ENCODE measurements at regions not wholly inside any gene's neighbourhood (a gene's known extent, or its start where the extent isn't known, plus 50 kb on each side); places are given as distances from the start of the nearest gene placed in this dataset.

- TF ChIP-seq CTCF (IDR thresholded peaks at IDR 0.05): no peak
- no peak for TF ChIP-seq POLR2A (IDR thresholded peaks at IDR 0.05)
Observed at GRCh38 chr15:81497238-81497637, 123.2 kb upstream of the TMC3 start.
